ENCODE measurements at regions not wholly inside any gene's neighbourhood (a gene's known extent, or its start where the extent isn't known, plus 50 kb on each side); places are given as distances from the start of the nearest gene placed in this dataset.

DNA sequence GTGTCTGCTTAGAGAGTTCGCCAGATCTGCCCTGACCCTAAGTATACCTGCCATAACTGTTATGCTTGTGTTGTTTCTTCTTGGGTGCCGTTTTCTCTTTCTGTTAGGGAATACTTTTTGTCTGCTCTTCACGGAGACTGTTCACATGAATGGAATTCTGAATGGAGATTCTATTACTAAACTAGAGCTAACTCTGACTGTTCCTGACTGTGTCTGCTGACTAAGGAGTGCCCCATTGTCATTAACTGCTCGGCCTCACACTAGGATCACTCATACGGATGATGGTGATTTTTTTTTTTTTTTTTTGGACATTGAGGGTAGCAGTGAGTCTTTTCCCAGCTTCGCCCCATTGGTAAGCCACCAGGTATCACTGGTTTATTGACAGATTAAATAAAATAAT is 104.8 kb upstream of the SLC8A1 start:
- TF ChIP-seq, protein P1, sequence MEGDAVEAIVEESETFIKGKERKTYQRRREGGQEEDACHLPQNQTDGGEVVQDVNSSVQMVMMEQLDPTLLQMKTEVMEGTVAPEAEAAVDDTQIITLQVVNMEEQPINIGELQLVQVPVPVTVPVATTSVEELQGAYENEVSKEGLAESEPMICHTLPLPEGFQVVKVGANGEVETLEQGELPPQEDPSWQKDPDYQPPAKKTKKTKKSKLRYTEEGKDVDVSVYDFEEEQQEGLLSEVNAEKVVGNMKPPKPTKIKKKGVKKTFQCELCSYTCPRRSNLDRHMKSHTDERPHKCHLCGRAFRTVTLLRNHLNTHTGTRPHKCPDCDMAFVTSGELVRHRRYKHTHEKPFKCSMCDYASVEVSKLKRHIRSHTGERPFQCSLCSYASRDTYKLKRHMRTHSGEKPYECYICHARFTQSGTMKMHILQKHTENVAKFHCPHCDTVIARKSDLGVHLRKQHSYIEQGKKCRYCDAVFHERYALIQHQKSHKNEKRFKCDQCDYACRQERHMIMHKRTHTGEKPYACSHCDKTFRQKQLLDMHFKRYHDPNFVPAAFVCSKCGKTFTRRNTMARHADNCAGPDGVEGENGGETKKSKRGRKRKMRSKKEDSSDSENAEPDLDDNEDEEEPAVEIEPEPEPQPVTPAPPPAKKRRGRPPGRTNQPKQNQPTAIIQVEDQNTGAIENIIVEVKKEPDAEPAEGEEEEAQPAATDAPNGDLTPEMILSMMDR (IDR thresholded peaks at IDR 0.05) = no peak
- TF ChIP-seq EP300 (IDR thresholded peaks at IDR 0.05) = no peak

Measured in stomach (tissue), 4 donors.